ENCODE measurements at regions not wholly inside any gene's neighbourhood (a gene's known extent, or its start where the extent isn't known, plus 50 kb on each side); places are given as distances from the start of the nearest gene placed in this dataset.

GRCh38 chr4:1459722-1460511, 53.7 kb upstream of the NKX1-1 start:
- no peak for DNase-seq

GRCh38 chr4:1459081-1459721, 53.0 kb upstream of the NKX1-1 start:
- no peak for DNase-seq

- no peak for DNase-seq
Measured at GRCh38 chr4:1458581-1458980, 52.3 kb upstream of the NKX1-1 start.
